HG03045 (cell line): ENCODE measurements at regions not wholly inside any gene's neighbourhood (a gene's known extent, or its start where the extent isn't known, plus 50 kb on each side); places are given as distances from the start of the nearest gene placed in this dataset.
"Not testable (repeated sequence)": the region's sequence is repeated elsewhere in the genome, so short reads cannot be mapped to it uniquely, and the experiment has no call there.

Experiments used
- ATAC-seq: cut with Tn5 transposase; IDR thresholded peaks from one replicate; pipeline ENCODE4 v1.9.1; 2021; ENCODE audit warnings: mild to moderate bottlenecking, moderate library complexity; ENCODE audit not compliant: unreplicated experiment

- ATAC-seq: no peak
Observed at GRCh38 chr6:92008757-92009502, 1410.4 kb downstream of the EPHA7 start.

- ATAC-seq: no peak
Observed at GRCh38 chr6:92000112-92000511, 1413.2 kb upstream of the MAP3K7 start.

- no peak for ATAC-seq
Observed at GRCh38 chr6:91994787-91995186, 1407.9 kb upstream of the MAP3K7 start.

DNA sequence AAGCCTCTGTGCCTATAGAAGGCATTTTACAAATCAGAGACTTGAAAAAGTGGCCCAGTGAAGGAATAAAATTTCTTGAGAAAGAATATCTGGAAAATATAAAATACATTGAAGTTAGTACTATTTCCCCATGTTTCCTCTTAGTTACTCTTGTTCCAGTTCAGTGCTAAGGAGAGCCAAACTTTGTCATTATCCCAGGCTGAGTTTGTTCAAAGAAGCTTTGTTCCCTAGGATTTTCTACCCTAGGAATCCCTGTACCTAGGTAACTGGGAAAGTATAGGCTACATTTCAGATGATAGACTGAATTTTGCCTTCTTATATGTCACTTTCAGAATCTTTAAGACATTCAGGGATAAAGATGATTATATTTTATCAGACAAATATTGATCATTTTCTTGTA is 1395.7 kb upstream of the MAP3K7 start:
- no peak for ATAC-seq

DNA sequence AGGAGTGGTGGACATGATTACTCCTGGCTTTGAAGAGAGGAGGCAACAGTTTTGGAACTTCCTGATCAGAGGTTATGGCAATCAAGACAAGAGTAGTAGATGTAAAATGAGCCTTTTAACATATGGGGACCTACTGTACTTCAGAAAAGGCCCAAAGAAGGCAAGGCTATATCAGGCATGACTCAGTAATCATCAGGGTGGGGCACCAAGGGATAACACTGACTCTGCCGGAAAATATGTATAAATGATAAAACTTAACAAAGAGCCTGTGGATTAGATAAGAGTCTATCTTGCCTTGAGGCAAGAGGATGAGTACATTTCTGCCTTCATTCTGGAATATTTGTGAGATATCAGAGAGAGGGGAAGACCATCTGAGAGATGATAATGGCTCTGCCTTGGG is 1389.9 kb upstream of the MAP3K7 start:
- no peak for ATAC-seq

- ATAC-seq: no peak
Observed at GRCh38 chr6:91970700-91971099, 1383.8 kb upstream of the MAP3K7 start.

DNA sequence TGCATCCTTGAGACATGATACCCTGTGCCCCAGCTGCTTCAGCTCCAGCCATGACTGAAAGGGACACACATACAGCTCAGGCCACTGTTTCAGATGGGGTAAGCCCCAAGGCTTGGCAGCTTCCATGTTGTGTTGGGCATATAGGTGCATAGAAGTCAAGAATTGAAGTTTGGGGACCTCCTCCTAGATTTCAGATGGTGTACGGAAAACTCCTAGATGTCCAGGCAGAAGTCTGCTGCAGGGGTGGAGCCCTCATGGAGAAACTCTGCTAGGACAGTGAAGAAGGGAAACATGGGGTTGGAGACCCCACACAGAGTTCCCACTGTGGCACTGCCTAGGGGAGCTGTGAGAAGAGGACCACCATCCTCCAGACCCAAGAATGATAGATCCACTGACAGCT is 1379.0 kb upstream of the MAP3K7 start:
- ATAC-seq: no peak

DNA sequence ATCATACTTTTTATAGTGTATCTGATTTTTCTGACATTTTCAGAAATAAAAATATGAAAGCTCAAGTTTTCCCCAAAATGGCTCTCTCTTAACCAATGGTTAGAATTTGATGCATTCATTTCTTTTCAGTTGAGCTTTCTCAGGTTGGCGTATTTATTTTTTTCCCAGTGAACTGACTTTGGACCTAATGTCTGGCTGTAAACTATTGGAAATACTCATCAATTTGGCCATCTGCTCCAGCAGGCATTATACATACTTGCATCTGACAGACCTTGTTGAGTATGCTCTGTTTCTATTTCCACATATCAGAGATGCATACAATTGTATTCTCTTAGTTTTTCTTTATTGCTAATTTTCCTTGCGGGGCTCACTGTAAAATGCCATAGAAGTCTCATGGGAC is 1374.8 kb upstream of the MAP3K7 start:
- no peak for ATAC-seq

- ATAC-seq: no peak
Observed at GRCh38 chr6:91961236-91961635, 1374.4 kb upstream of the MAP3K7 start.

DNA sequence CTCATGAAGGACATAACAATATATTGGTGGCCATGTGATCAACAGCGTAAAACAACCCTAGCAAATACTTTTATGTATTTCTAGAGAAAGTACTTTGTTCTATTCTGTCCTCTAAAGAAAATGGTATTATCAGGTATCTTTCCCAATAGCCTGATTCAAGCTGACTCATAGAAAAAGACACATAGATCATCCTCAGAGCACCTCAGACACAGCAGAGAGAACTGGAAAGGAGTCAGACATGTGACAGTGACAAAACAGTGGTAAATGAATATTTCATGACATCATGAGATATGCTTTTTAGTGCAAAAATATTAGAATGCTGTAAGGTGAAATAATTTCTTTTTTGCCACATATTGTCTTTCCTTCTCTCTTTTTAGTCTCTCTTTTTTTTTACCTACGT is 1355.0 kb upstream of the MAP3K7 start:
- ATAC-seq: no peak

DNA sequence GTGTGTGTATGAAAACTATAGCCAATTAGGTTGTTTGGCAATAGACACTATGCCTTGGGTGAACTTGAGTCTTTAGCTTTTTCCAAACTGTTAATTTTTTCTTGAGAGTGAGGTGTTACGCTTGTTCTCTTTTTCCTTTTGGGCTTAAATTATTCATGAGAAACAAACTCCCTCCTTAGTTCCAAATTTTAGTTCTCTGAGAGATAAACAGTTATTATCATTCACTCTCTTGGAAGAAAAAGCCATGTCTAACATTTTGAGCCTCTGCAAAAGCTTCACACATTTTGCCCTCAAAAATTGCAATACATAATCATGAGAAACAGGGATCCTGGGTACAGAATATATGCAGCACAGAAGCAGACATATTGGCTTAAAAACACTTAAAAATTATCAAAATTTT is 1353.9 kb upstream of the MAP3K7 start:
- ATAC-seq: no peak

GRCh38 chr6:91926827-91927226 is 1340.0 kb upstream of the MAP3K7 start:
- no peak for ATAC-seq

GRCh38 chr6:91926361-91926760 is 1339.5 kb upstream of the MAP3K7 start:
- no peak for ATAC-seq

DNA sequence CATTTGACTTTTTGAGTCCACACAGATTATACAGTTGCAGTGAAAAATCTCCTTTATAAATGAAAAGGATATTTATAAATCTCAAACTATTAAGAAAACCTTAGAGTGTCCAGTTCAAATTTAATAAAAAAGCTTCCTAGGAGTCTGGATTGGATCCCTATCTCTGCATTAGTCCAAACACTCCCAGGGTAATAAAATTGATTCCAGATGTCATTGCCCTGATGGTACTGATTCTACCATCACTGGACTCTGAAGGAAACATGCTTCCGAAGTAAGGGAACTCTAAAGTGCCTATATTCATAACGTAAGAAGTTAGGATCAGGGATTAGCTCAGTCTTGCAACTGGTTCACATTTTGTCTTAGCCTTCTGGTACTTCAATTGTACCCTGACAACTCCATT is 1325.1 kb upstream of the MAP3K7 start:
- no peak for ATAC-seq

GRCh38 chr6:91904586-91905164 is 1317.8 kb upstream of the MAP3K7 start:
- ATAC-seq: no peak

- ATAC-seq: no peak
Observed at GRCh38 chr6:91895599-91896285, 1308.9 kb upstream of the MAP3K7 start.

- ATAC-seq: no peak
Observed at GRCh38 chr6:91886183-91886795, 1299.4 kb upstream of the MAP3K7 start.

- not testable (repeated sequence) for ATAC-seq
Observed at GRCh38 chr6:91881791-91882190, 1294.9 kb upstream of the MAP3K7 start.

DNA sequence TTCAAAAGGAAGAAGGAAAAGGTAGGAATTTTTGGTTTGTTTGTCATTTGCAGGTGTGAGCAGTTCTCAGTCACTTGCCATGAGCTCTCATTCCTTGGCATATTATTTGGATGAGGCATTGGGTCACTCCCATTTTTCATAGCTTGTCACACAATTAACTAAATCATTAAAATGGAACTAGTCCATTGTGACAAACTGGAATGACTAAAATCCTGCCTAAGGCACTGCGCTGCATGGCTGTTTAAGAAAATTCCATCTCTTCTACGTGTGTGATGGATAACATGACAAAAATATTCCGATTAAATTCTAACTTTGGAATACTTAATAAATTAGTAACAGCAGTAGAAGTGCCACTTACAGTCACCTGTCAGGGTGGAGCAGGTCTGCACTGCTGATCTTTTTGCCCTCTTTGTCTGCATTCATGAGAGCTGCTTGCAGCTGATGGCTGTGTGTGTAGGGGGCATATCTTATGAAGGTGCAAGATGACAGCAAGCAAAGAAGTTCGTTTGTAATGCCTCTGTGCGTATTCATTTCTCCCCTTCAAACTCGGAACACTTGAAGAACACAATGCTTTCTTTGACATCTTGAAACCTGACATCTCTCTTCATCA is 1292.6 kb upstream of the MAP3K7 start:
- no peak for ATAC-seq

DNA sequence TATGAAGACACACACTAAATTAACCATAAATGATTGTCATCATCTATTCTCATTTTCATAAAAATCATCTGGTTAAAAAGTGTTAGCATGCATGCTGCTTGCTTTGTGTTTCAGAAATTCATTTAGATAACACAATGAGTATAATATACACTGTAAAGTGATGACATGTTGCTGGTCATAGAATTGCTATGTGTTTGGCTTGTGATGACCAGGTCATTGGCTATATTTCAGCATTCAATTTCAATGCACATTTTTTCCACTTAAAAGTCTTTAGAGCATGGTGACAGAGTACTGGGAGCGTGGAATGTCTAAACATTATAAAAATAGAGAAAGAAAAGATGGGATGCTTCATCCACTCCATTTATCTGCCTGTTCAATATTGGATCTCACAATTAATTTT is 1291.1 kb upstream of the MAP3K7 start:
- ATAC-seq: no peak

DNA sequence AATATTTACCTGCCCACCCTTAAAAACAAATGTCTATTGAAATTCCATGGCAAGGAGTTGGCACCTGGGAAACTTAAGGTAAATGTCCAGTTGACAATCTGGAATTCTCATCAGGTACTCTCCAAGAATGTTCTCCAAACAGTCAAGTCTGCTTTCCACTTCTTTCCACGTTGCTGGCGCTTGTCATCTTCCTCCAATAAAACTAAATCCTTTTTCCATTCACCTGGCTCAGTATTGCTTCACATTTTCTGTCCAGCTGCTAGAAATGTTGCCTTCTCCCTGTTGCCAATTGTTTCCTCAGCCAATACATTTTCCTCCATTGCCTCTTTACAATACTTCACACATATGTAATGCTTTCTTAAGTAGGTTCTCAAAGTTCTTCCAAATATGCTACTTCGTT is 1288.1 kb upstream of the MAP3K7 start:
- ATAC-seq: no peak
